ENCODE measurements at regions not wholly inside any gene's neighbourhood (a gene's known extent, or its start where the extent isn't known, plus 50 kb on each side); places are given as distances from the start of the nearest gene placed in this dataset.
A peak's percentile ranks its signal among the peaks of the same experiment; 100 is the strongest.

DNA sequence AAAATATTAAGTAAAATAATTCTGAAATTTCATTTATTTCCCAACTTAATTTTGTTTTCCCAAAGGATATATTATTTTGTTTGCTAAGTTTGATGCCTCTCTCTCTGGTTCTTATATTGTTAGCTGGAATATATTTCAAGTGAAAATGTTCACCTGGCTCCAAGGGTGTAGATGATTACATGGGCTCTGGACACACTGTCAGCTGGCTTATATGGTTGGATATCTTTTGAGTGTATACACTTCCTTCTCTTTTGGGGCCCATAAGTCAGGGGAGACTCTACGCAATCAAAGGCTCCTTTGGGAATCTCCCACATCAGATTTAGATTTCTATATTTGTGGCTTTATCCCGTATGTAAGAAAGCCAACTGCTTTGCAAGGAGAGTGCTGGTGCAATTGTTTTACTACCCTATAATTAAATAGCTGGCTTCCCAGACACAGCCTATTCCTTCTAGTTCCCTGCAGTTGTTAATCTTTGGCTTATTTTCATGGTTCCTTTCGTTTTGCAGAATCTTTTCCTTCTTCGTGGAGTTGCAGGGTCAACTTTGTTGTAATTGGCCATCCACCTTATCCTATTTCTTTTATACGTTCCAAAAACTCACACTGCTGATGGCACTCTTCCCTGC lies 225.7 kb downstream of the DPH6 start:
- DNase-seq, result no peak

- no peak for DNase-seq
Observed at GRCh38 chr15:35319354-35319753, 226.6 kb downstream of the DPH6 start.

DNA sequence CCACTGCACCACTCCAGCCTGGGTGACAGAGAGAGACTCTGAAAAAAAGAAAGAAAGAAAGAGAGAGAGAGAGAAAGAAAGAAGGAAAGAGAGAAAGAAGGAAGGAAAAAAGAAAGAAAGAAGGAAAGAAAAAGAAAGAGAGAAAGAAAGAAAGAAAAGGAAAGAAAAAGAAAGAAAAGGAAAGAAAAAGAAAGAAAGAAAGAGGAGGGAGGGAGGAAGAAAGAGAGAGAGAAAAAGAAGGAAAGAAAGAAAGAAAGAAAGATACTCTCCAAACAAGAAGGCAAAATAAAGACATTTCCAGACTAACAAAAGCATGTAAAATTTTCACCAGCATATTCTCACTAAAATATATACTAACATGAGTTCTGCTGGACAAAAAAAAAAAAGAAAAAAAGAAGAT lies 228.7 kb downstream of the DPH6 start:
- no peak for DNase-seq

GRCh38 chr15:35312344-35312743 lies 227.2 kb upstream of the NANOGP8 start:
- no peak for DNase-seq

GRCh38 chr15:35311615-35312014 lies 226.5 kb upstream of the NANOGP8 start:
- DNase-seq, result no peak

DNA sequence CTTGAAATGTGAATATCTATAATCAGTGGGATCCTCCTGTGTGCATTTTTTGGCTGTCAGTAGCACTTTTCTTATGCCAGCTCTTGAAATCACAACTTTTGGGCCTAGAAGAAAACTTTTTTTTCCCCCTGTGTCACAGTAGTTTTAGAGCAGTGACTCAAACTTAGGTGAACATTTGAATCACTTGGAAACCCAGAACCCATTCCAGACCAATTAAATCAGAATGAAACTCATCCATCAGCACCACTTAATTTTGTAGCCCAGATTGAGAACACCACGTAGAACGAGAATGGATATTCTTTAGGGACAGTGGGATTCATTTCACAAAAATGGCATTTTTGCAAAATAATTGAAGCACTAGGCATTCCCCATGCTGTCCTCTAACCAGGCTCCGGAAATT lies 224.8 kb upstream of the NANOGP8 start:
- DNase-seq, result no peak

GRCh38 chr15:35308802-35309201 lies 223.7 kb upstream of the NANOGP8 start:
- DNase-seq, result peak; percentile 77

- DNase-seq, result no peak
Observed at GRCh38 chr15:35307676-35308075, 222.6 kb upstream of the NANOGP8 start.

DNA sequence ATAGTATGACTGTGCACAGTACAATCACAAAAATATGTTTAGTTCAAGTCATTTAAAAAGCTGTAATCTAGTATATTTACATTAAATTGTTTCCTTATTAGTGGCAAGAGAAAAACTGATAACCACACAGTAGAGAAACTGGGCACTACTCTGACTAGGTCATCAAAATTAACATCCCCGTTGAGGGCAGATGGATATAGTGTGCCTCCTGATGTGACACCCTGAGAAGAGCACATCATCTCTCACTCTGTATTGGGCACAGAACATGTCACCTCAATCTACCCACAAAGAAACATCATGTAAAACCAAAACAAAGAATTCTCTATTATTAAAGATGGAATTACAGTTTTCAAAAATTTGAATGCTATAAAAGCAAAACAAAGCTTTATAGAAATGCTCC lies 221.9 kb upstream of the NANOGP8 start:
- no peak for DNase-seq

GRCh38 chr15:35306361-35306981 lies 221.4 kb upstream of the NANOGP8 start:
- DNase-seq, result no peak

GRCh38 chr15:35305946-35306345 lies 220.9 kb upstream of the NANOGP8 start:
- DNase-seq, result peak; percentile 58

DNA sequence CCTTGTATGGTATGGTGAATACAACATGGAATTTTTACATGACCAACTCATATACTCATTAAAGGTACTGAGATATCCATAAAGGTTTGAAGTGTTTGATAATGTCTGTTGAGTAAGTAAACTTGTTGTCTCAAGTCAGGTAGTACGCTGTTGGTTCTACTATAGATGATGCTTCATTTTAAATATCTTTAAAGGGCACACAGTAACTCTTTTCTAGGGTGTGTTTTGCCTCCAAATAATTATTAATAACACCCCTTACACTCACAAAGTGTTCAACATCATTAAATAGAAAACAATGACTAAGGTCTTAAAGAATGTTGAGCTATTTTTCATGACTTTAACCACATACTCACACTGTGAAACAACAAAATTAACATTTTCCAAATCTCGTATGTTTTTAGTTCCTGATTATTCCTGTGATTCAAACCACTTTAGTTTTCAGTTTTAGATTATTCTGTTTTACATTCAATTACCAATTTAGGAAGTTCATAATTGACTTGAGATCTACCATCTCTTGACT lies 220.0 kb upstream of the NANOGP8 start:
- no peak for DNase-seq

DNA sequence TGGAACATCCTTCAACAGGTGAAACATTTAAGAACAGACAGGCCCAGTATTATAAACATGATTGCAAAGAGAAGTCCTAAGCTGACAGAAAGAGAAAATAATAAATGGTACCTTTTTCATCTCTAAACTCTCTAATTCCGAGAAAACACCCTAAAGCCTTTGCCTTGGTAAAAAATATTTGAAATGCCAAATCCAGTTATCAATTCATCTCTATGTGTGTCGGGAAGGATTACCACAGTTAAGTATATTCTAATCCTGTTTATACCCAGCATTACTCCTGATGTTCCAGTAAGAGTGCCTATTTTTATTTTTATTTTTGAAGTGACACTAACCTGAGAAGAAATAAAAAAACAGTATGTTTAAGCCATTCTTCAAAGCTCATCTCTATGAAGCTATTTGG lies 219.3 kb upstream of the NANOGP8 start:
- DNase-seq, result no peak

- DNase-seq, result no peak
Observed at GRCh38 chr15:35302334-35302733, 217.2 kb upstream of the NANOGP8 start.

DNA sequence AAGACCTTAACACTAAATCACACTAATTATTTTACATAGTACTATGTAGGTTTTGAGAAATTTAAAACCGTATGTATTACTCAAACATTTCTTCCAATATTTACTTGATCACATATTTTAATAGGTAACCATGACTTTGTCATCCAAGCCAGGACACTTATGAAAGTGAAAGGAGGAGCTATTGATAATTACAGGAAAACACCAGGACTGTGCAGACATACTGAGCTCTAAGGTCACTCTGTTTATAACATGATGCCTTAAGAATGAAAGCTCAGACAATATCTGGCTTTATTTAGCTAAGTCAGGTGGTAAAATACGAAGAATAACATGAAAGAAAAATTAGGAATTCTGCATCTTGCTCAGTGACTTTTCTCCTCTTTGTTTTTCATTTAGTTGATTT lies 216.0 kb upstream of the NANOGP8 start:
- no peak for DNase-seq

GRCh38 chr15:35299059-35299735 lies 214.1 kb upstream of the NANOGP8 start:
- no peak for DNase-seq

- no peak for DNase-seq
Observed at GRCh38 chr15:35298509-35298908, 213.4 kb upstream of the NANOGP8 start.

- DNase-seq, result no peak
Observed at GRCh38 chr15:35293353-35294130, 208.4 kb upstream of the NANOGP8 start.

DNA sequence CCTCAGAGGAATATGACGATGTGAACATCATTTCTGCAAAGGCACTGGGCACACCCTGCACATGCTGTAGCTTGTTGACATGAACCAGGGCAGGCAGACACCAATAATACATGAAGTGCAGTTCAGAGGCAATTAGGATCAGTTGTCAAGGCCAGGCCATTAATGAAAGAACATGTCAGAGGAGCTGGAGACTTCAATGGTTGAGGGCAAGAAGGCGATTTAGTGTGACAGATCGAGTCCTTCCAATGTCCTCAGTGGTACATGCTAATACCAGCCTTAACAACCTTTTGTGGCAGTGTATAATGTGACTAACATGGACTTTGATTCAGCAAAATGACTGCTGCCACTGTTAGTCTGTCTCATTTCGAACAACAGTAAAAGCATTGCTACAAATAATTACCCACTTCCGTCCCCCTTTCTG lies 205.2 kb upstream of the NANOGP8 start:
- no peak for DNase-seq

GRCh38 chr15:35289024-35289617 lies 204.0 kb upstream of the NANOGP8 start:
- DNase-seq, result peak; percentile 71

GRCh38 chr15:35288580-35288979 lies 203.5 kb upstream of the NANOGP8 start:
- no peak for DNase-seq

DNA sequence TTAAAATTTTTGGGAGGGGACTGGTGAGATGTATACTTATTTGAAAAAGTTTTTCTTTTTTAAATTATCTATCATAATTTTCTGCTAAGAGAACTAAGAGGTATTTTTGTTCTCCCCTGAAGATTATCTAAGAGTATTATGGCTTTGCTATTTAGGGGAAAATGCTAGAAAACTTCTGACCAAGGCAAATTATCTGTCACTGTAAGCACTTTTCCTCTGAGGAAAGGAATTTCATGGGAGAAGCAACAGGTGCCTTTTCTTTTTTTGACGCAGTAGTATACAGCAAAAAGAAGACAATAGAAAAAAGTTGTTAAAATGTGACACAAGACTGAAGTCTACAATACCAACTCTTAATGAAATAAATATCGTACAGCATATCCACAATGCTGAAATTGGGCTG lies 201.6 kb upstream of the NANOGP8 start:
- DNase-seq, result no peak
